GM18502 (cell line): ENCODE measurements at regions not wholly inside any gene's neighbourhood (a gene's known extent, or its start where the extent isn't known, plus 50 kb on each side); places are given as distances from the start of the nearest gene placed in this dataset.

ENCODE experiments used
- ATAC-seq: cut with Tn5 transposase; IDR thresholded peaks from one replicate; pipeline ENCODE4 v1.9.1; 2021; ENCODE audit warnings: mild to moderate bottlenecking; ENCODE audit not compliant: unreplicated experiment, poor library complexity

DNA sequence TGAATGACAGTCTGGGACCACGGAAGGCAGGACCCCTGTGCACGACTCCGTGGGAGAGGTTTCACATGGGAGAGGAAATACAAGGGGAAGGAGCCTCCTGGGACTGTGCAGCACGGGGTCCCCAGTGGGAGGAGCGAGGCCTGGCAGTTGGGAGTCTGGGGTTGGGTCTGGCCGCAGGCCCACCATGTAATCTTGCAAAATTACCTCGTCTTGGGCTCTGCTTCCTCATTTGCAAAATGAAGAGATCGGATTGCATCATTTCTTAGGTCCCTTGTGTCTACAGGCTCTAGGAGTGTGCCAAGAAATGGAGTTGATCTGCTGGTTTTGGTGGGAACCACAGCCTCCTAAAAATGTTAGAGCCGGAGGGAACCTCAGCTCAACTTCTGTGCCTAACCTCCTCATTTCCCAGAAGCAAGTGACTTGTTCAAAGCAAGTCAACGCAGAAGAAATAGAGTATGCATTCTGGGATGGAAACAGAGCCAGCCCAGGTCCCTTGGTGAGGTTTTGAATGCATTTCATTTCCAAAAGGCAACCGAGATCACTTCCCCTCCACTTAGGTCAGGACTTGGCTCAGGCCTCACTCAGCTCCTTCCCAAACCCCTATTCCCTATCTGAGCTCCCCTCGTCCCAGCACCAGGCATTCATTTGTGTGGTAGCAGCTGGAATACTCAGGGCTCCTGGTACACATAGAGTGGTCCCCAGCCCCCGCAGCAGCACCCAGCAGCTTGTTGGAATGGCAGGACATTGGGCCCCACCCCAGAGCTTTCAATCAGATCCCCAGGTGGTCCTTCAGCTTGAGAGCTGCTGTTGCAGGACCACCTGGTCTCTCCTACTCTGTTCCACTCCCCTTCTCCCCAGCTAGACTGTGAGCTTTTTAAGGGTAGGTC lies 267.7 kb downstream of the XXYLT1 start:
- no peak for ATAC-seq

GRCh38 chr3:195003893-195004289 lies 267.1 kb downstream of the XXYLT1 start:
- no peak for ATAC-seq

DNA sequence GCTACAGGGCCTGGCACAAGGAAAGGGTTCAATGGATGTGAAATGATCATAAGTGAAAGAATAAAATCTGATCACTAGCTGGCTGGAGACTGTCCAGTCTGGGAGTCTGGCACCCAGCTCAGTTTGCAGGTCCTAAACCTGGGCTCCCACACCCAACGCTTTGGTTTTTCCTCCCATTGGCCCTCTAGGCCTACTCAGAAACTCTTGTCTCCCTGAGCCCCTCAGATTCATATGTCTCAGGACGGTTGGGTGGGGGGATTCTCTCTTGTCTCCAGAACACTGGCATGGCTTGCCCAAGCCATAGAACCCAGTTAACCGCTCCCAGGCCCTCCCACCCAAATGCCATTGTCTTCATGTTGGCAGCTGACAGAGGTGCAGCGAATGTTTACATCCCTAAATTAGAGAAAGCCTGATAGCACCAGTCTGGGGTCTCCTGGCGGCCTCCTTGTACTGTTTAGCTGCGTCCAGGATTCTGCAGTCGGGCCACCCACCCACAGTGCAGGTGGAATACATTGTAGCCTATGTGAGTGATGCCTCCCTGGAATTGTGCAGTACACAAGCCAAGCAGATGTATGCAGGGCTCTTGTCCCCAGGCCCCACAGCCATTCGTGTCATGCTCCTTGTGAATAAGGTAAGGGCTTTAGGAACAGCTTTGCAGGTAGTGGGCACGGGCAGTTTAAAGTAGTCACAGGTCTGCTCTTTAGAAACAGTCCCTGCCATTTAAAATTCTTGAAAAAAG lies 266.3 kb downstream of the XXYLT1 start:
- no peak for ATAC-seq

- no peak for ATAC-seq
Observed at GRCh38 chr3:195005251-195005620, 265.7 kb downstream of the XXYLT1 start.

DNA sequence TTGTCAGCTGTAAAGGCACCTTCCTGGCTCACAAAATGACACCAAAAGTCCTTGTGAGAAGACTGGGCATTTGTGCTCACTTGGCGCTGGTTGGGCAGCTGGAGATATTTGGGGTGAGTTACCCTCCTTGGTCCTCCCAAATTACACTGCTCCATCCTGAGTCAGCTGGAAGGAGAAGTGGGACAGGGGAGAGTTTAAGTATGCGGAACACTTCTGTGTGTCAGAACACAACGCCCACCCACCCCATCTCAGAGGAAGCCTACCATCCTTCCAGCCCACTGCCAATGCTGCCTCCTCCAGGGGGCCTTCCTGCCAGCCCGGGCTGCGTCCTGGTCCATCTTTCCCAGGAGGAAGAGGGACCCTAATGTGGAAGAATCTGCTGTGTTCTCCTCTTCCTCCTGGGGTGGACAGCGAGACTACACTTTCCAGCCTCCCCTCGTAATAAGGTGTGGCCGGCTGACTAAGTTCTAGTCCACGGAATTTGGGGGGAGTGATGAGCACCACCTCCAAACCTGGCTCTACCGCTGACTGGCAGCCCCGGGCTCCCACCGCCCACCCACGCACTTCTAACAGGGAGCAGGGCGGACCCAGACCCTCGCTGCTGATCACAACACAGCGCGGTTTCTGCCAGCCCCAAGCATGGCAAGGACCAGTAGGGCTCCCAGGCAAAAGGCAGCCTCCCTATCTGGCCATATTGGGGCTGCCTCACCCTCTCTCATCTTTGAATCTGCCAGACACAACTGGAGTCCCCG lies 265.0 kb downstream of the XXYLT1 start:
- no peak for ATAC-seq

GRCh38 chr3:195007151-195007550 lies 263.8 kb downstream of the XXYLT1 start:
- no peak for ATAC-seq

- no peak for ATAC-seq
Observed at GRCh38 chr3:195007766-195008165, 263.2 kb downstream of the XXYLT1 start.

- ATAC-seq = no peak
Observed at GRCh38 chr3:195008816-195009215, 262.1 kb downstream of the XXYLT1 start.

DNA sequence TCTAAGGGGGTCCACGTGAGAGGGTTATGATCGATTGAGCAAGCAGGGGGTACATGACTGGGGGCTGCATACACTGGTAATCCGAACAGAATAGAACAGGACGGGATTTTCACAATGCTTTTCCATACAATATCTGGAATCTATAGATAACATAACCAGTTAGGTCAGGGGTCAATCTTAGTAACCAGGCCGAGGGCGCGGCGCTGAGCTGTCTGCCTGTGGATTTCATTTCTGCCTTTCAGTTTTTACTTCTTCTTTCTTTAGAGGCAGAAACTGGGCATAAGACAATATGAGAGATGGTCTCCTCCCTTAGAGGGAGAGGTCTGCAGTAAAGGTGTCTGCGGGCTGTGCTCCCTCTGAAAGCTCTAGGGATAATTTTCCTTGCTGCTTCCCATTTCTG lies 261.3 kb downstream of the XXYLT1 start:
- ATAC-seq = no peak

- ATAC-seq = no peak
Observed at GRCh38 chr3:195010551-195011100, 260.3 kb downstream of the XXYLT1 start.

DNA sequence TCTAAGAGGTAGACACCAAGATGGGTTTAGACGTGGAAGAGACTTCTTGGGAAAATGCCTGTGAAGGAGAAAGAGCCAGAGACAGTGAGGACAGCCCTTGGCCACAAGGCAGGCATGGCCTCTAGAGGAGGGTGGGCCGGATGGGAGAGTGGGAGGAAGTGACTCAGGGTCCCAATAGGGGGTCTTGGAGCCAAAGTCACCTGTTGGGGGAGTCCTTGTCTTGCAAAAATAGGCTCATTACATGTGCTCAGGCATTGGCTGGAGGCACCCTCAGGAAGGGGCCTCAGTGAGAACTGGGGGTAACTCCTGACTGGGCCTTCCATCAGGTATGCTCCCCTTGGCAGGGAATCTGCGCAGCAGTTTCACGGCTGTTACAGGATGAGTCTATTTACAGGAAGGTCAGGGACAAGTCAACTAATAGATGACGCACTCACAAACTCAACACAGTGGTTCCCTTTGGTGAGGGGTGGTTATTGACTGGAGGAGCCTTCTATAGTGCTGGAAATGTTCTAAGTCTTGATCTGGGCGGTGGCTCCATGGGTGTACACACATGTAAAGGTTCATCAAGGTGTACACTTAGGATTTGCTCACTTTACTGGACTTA lies 259.6 kb downstream of the XXYLT1 start:
- no peak for ATAC-seq

DNA sequence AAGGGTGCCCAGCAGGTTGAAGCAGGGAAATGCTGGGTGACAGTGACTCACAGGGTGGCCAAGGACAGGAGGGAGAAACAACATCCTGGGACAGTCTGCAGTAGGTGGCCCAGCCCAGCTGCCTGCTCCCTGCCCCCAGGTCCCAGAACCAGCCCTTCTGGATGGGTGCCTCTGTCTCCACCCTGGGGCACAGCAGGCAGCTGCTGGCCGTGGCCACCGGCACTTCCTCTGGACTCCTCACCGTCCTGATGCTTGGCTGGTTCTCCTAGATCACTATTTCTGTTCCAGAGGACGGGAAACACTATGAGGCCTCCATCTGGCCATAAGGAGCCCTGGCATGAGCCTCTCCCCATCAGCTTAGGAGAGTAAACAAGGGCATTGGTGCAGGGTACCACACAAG lies 258.9 kb downstream of the XXYLT1 start:
- ATAC-seq = no peak

GRCh38 chr3:195012571-195012970 lies 258.4 kb downstream of the XXYLT1 start:
- ATAC-seq = no peak

GRCh38 chr3:195013411-195014361 lies 257.3 kb downstream of the XXYLT1 start:
- ATAC-seq = no peak

DNA sequence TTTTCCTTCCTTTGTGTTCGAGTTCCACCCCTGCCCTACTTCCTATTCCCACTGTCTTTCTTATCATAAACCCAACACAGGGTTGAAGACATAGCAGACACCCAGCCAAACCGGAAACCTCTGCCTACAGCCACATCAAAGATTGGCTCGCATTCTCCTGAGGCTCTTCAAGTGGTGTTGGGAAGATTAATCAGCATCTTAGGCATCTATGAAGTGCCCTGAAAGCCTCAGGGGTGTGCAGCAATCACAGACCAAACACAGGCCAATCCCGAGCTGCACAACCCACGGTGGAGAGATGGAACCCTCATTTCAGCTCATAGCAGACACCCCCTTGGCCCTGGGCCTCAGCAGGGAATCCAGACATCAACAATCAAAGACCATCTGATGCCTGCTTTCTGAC lies 255.9 kb downstream of the XXYLT1 start:
- ATAC-seq = no peak

GRCh38 chr3:195017151-195017550 lies 253.8 kb downstream of the XXYLT1 start:
- ATAC-seq = no peak
